ENCODE measurements at regions not wholly inside any gene's neighbourhood (a gene's known extent, or its start where the extent isn't known, plus 50 kb on each side); places are given as distances from the start of the nearest gene placed in this dataset.

- no peak for DNase-seq (ENCODE audit: extremely low read depth in 1 of 2, low read depth in 1 of 2)
Measured at GRCh38 chr2:8456151-8457091, 225.4 kb upstream of the ID2 start.

- no peak for DNase-seq (ENCODE audit: extremely low read depth in 1 of 2, low read depth in 1 of 2)
Measured at GRCh38 chr2:8457092-8457481, 224.8 kb upstream of the ID2 start.

- DNase-seq (ENCODE audit: extremely low read depth in 1 of 2, low read depth in 1 of 2) = no peak
Measured at GRCh38 chr2:8457699-8458502, 224.0 kb upstream of the ID2 start.

- DNase-seq (ENCODE audit: extremely low read depth in 1 of 2, low read depth in 1 of 2) = no peak
Measured at GRCh38 chr2:8458503-8459459, 223.1 kb upstream of the ID2 start.

GRCh38 chr2:8459474-8459873 lies 222.4 kb upstream of the ID2 start:
- DNase-seq (ENCODE audit: extremely low read depth in 1 of 2, low read depth in 1 of 2) = no peak

GRCh38 chr2:8461341-8461740 lies 220.5 kb upstream of the ID2 start:
- DNase-seq (ENCODE audit: extremely low read depth in 1 of 2, low read depth in 1 of 2) = no peak

- no peak for DNase-seq (ENCODE audit: extremely low read depth in 1 of 2, low read depth in 1 of 2)
Measured at GRCh38 chr2:8462280-8462679, 219.6 kb upstream of the ID2 start.

- DNase-seq (ENCODE audit: extremely low read depth in 1 of 2, low read depth in 1 of 2) = no peak
Measured at GRCh38 chr2:8462899-8463648, 218.8 kb upstream of the ID2 start.

GRCh38 chr2:8465560-8465959 lies 216.3 kb upstream of the ID2 start:
- DNase-seq (ENCODE audit: extremely low read depth in 1 of 2, low read depth in 1 of 2) = no peak

GRCh38 chr2:8469709-8470493 lies 212.0 kb upstream of the ID2 start:
- DNase-seq (ENCODE audit: extremely low read depth in 1 of 2, low read depth in 1 of 2) = no peak

- no peak for DNase-seq (ENCODE audit: extremely low read depth in 1 of 2, low read depth in 1 of 2)
Measured at GRCh38 chr2:8472545-8473323, 209.1 kb upstream of the ID2 start.

- DNase-seq (ENCODE audit: extremely low read depth in 1 of 2, low read depth in 1 of 2) = no peak
Measured at GRCh38 chr2:8475349-8476031, 206.4 kb upstream of the ID2 start.

GRCh38 chr2:8477552-8478470 lies 204.0 kb upstream of the ID2 start:
- DNase-seq (ENCODE audit: extremely low read depth in 1 of 2, low read depth in 1 of 2) = no peak

- DNase-seq (ENCODE audit: extremely low read depth in 1 of 2, low read depth in 1 of 2) = no peak
Measured at GRCh38 chr2:8478471-8478793, 203.4 kb upstream of the ID2 start.

- no peak for DNase-seq (ENCODE audit: extremely low read depth in 1 of 2, low read depth in 1 of 2)
Measured at GRCh38 chr2:8479298-8479697, 202.6 kb upstream of the ID2 start.

GRCh38 chr2:8480915-8481314 lies 200.9 kb upstream of the ID2 start:
- DNase-seq (ENCODE audit: extremely low read depth in 1 of 2, low read depth in 1 of 2) = no peak

- DNase-seq (ENCODE audit: extremely low read depth in 1 of 2, low read depth in 1 of 2) = no peak
Measured at GRCh38 chr2:8481463-8482009, 200.3 kb upstream of the ID2 start.
